ENCODE measurements at regions not wholly inside any gene's neighbourhood (a gene's known extent, or its start where the extent isn't known, plus 50 kb on each side); places are given as distances from the start of the nearest gene placed in this dataset.

DNA sequence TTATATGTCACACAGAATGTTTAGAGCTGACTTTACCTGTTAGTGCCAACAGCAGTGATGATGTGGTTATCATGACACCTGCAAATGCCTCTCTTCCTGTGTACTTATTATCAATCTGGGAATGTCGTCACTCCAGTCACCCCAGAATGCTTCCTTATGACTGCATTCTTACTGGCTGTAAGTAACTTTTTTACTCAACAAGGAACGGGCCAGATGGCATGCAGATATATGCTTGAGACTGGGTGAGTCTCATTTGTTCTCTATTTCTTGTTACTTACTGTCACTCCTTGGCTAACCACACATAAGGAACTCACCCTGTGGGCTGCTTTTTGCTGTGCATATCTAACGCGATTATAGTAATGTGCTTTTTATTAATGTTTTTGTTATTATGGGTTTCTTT is 385.5 kb upstream of the MEF2C start:
- TF ChIP-seq USF2 (IDR thresholded peaks at IDR 0.05; ENCODE audit: low read length) (no peak), POLR2A (IDR thresholded peaks at IDR 0.05; ENCODE audit: control extremely low read depth in 1 of 2, low read depth in 2 of 2, low read length in 2 of 2) (no peak), EZH2 (IDR thresholded peaks at IDR 0.05; ENCODE audit: low read depth, low read length, severe bottlenecking) (no peak), MAFK (IDR thresholded peaks at IDR 0.05; ENCODE audit: low read depth, low read length) (no peak)
